GM21737 (cell line): ENCODE measurements at regions not wholly inside any gene's neighbourhood (a gene's known extent, or its start where the extent isn't known, plus 50 kb on each side); places are given as distances from the start of the nearest gene placed in this dataset.

Experiments
- ATAC-seq: cut with Tn5 transposase; IDR thresholded peaks from one replicate; pipeline ENCODE4 v1.9.1; 2021; ENCODE audit warnings: mild to moderate bottlenecking, moderate library complexity; ENCODE audit not compliant: unreplicated experiment

DNA sequence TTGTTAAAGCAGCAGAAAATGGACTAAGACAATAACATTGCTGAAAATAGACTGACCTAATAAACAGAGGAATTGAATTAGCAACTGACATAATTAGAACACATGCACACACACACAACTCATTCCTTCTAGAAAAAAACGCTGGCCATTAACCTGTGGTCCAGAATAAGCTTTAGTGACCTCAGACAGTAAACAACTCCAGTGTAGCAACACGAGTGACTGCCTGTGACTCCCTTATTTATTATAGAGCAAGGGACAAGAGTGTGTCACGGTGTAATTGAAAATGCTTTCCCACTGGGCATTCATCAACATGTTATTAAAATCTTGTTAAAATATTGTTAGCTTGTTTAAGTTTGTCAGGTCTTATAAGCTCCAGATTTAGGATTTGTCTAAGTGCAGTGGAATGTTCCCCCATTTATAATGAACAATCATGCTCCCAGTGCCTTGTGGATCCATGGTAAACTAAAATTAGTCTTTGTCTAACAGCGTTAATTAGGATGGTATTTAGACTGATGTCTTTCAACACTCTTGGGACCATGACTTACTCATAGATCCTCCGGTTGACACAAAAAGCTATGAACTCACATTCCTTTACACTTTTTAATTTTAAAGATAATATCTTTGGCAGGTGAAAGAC lies 111.7 kb upstream of the IRS2 start:
- ATAC-seq: no peak

- ATAC-seq: no peak
These were observed 105.7 kb upstream of the IRS2 start for GRCh38 chr13:109892101-109892500.

DNA sequence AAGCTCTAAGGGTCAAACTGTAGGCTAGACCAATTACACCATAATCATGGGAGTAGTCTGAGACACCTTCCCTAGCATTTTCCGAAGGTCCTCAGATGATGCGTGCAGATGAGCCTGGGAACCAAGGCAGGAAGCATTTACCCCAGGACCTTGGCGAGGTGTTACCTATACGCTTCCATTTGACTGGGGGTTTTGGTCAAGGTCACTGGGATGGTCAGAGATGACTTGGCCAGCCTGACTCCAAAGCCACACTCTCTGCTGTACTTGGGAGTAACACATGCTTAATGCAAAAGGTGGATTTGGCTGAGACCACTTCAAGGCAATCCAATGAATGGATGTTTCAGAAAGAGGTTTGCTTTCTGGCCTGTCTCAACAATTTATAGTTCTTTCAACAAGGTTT lies 98.9 kb upstream of the IRS2 start:
- ATAC-seq: no peak

GRCh38 chr13:109884462-109884861 lies 98.1 kb upstream of the IRS2 start:
- ATAC-seq: no peak

- ATAC-seq: no peak
These were observed 97.1 kb upstream of the IRS2 start for GRCh38 chr13:109883181-109884180.

DNA sequence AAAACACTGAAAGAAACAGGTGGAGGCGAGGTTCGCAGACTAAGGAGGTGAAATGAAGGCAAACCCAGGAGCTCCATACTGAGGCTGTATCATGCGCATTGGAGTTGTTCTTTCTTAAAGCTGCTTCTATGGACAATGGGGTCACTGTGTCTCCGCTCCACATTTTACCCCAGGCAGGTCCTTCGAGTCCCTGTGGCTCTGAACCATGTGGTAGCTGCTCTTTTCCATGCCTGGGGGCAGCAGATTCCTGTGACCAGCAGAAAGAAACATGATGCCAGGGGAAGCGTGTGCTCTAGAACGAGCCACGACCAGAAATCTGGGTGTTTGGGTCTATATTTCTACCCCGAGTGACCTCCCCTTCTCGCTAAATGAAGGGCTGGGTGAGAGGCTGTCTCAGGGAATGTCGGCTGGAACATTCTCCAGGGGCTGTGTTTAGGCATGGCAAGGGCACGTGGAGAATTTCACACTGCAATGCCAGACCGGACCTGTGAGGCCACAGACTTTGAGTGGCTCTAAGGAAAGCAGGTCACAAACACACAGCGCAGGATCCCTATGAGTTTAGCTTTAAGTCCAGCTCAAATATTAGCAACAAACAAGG lies 95.7 kb upstream of the IRS2 start:
- ATAC-seq: no peak

DNA sequence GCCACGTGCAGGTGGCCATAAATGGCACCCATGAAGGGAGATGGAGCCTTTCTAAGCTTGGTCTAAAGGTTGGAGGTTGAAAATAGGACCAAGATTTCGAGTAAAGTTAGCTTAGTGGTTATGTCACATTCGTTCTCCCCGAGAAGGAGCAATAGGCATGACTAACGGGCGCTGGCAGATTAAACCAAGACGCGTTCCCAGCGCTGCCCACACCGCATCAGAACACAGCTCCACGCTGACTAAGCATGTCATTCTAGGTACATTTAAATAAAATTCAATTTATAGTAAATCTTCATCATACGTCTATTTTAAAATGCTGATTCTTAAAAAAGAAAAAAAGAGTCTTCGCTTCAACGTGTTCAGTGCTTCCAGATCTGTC lies 95.0 kb upstream of the IRS2 start:
- ATAC-seq: no peak

DNA sequence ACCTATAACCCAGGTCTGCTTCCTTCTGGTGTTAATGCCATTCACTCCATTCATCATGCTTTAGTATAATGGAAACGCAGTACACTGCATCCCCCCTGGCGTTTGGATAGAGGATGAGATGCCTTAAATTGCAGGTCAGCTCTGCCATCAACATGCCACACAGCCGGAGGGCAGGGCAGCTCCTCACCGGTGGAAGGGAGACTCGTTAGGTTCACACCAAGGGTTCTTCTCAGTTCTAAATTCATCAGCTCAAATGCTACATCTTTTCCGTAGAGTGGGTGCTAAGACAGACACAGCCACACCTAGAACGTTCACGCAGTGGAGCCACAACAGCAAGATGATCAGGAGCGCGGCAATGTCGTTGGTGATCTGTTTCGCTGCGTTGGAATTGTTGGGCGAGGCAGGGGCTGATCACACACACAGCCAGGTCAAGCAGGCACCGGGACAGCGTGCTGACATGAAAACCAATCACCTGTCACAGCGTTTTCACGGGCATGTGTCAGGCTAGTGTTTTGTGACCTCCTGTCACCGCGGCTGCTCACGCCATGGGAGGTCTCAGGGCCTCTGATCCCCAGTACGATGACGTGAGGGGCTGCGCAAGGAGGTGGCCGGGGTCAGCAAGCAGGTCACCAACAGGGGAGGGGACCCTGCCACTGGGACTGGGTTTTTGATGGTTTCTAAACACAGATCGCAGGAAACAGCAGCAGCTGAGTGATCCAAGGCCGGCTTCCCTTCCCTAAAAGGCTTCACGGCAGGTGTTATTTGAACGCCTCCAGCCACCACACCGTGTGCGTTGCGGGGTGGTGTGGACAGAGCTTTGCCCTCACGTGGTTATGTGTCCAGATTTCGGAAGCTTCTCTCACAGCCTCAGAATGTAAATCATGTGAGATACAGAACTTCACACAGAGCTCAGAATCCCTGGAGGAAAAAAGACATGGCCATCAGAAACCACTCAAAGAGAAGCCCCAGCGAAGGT lies 94.3 kb upstream of the IRS2 start:
- no peak for ATAC-seq

DNA sequence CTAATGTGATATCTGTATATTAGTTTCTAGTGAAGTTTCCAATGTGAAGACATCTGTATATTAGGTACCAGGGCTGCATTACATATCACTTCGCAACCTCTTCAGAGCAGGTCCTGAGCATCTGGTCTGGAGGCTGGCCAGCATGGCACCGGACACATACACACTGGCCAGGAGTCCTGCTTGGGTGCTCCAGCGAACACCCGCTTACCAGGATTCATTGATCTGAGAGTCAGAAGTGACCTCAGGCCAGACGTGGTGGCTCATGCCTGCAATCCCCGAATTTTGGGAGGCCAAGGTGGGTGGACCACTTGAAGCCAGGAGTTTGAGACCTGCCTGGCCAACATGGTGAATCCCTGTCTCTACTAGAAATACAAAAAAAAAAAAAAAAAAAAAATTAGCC lies 93.0 kb upstream of the IRS2 start:
- ATAC-seq: no peak

- ATAC-seq: no peak
These were observed 91.4 kb upstream of the IRS2 start for GRCh38 chr13:109877809-109878208.

GRCh38 chr13:109875746-109876145 lies 89.4 kb upstream of the IRS2 start:
- ATAC-seq: no peak

- no peak for ATAC-seq
These were observed 88.4 kb upstream of the IRS2 start for GRCh38 chr13:109874484-109875454.

DNA sequence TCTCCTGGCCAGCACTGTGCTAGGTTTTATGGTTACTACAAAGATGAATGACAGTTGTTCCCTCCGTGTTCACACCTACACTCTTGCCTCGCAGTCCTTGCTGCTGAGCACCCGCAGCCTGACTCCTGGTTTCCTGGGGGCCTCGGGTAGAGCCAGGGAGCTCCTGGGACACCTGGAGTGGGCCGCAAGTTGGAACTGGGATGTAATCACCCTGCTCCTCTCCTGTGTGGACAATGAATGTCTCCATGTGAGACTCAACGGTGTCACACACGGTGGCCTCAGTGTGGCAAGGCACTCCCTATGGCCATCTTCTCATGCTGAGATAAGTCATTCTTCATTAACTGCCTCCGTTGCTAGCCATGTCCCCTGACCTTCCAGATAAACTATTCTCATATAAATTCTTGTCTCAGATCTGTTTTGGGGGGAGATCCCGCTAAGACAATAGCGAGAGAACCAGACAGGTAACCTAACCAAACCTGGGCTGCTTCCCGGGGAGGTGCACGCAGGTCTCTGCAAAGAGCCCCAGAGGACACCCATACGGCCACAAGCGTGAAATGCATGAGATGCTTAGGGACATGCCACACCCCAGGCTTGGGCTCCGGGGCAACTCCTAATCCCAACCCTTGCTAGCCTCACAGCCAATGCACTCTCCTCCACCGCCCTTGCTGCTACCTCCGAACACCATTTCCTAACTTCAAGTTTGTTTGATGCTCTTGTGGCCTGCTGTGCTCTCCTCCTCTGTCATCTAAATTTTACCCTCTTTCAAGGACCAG lies 87.2 kb upstream of the IRS2 start:
- no peak for ATAC-seq

GRCh38 chr13:109872864-109873263 lies 86.5 kb upstream of the IRS2 start:
- no peak for ATAC-seq

- no peak for ATAC-seq
These were observed 84.5 kb upstream of the IRS2 start for GRCh38 chr13:109870696-109871370.

- ATAC-seq: no peak
These were observed 83.9 kb upstream of the IRS2 start for GRCh38 chr13:109870274-109870673.

- no peak for ATAC-seq
These were observed 83.2 kb upstream of the IRS2 start for GRCh38 chr13:109869312-109870237.
